ENCODE measurements at regions not wholly inside any gene's neighbourhood (a gene's known extent, or its start where the extent isn't known, plus 50 kb on each side); places are given as distances from the start of the nearest gene placed in this dataset.

DNA sequence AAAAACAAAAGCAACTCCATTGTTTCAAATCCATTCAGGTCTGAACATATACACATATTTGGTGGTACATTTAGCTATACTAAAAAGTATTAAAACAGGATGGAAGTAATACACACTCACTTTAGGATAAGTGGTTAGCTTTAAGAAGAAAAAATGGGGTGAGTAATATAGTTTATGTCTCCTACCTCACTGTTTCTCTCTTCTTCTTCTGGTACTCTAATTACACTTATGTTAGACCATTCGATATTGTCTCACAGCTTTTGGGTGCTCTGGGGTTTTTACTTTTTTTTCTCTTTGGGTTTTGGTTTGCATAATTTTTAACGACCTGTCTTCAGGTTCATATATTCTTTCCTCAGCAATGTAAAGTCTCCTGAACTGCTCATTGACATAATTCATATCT lies 75.4 kb upstream of the AKAP13 start:
- DNase-seq (ENCODE audit: low spot score), result no peak
- no peak overlapping the region for H3K4me3 Mint-ChIP-seq (ENCODE audit: unreplicated experiment)
- no peaks in the 10 kb centered on the region for H3K4me1 Mint-ChIP-seq (ENCODE audit: unreplicated experiment)
- H3K36me3 Mint-ChIP-seq (ENCODE audit: low read depth, unreplicated experiment), result no peaks in the 10 kb centered on the region
- H3K9me3 Mint-ChIP-seq (ENCODE audit: unreplicated experiment), result no peaks in the 10 kb centered on the region
- peaks cover 4% of the 10 kb centered on the region for H3K27me3 Mint-ChIP-seq (ENCODE audit: unreplicated experiment)
- no peak overlapping the region for H3K27ac Mint-ChIP-seq (ENCODE audit: unreplicated experiment)
- no peak for TF ChIP-seq CTCF (IDR thresholded peaks at IDR 0.05; ENCODE audit: unreplicated experiment)

- Mint-ChIP-seq H3K4me3 (ENCODE audit: unreplicated experiment) (no peak overlapping the region), H3K4me1 (ENCODE audit: unreplicated experiment) (no peaks in the 10 kb centered on the region), H3K9me3 (ENCODE audit: unreplicated experiment) (no peaks in the 10 kb centered on the region), H3K27me3 (ENCODE audit: unreplicated experiment) (peaks cover 4% of the 10 kb centered on the region), H3K36me3 (ENCODE audit: low read depth, unreplicated experiment) (no peaks in the 10 kb centered on the region), H3K27ac (ENCODE audit: unreplicated experiment) (no peak overlapping the region)
- no peak for DNase-seq (ENCODE audit: low spot score)
- no peak for TF ChIP-seq CTCF (IDR thresholded peaks at IDR 0.05; ENCODE audit: unreplicated experiment)
Observed at GRCh38 chr15:85306946-85307686, 73.3 kb upstream of the AKAP13 start.

- no peaks in the 10 kb centered on the region for H3K9me3 Mint-ChIP-seq (ENCODE audit: unreplicated experiment)
- no peak for DNase-seq (ENCODE audit: low spot score)
- H3K4me1 Mint-ChIP-seq (ENCODE audit: unreplicated experiment), result peaks cover 1% of the 10 kb centered on the region
- no peak overlapping the region for H3K27ac Mint-ChIP-seq (ENCODE audit: unreplicated experiment)
- H3K36me3 Mint-ChIP-seq (ENCODE audit: low read depth, unreplicated experiment), result no peaks in the 10 kb centered on the region
- no peak overlapping the region for H3K4me3 Mint-ChIP-seq (ENCODE audit: unreplicated experiment)
- peaks cover 4% of the 10 kb centered on the region for H3K27me3 Mint-ChIP-seq (ENCODE audit: unreplicated experiment)
- TF ChIP-seq CTCF (IDR thresholded peaks at IDR 0.05; ENCODE audit: unreplicated experiment), result no peak
Observed at GRCh38 chr15:85307687-85308045, 72.7 kb upstream of the AKAP13 start.

DNA sequence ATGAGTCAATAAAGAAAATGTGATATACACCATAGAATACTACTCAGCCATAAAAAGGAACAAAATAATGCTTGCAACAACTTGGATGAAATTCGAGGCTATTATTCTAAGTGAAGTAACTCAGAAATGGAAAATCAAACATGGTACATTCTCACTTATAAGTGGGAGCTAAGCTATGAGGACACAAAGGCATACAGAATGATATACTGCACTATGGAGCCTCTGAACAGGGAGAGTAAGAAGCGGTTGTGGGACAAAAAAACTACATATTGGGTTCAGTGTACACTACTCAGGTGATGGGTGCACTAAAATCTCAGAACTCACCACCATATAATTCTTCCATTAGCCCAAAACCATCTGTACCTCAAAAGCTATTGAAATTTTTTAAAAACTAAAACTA lies 68.8 kb upstream of the AKAP13 start:
- TF ChIP-seq CTCF (IDR thresholded peaks at IDR 0.05; ENCODE audit: unreplicated experiment), result no peak
- Mint-ChIP-seq H3K36me3 (ENCODE audit: low read depth, unreplicated experiment) (peaks cover 5% of the 10 kb centered on the region), H3K9me3 (ENCODE audit: unreplicated experiment) (no peaks in the 10 kb centered on the region), H3K27ac (ENCODE audit: unreplicated experiment) (no peak overlapping the region), H3K4me3 (ENCODE audit: unreplicated experiment) (no peak overlapping the region), H3K4me1 (ENCODE audit: unreplicated experiment) (peaks cover 3% of the 10 kb centered on the region), H3K27me3 (ENCODE audit: unreplicated experiment) (peaks cover 4% of the 10 kb centered on the region)
- DNase-seq (ENCODE audit: low spot score), result no peak

DNA sequence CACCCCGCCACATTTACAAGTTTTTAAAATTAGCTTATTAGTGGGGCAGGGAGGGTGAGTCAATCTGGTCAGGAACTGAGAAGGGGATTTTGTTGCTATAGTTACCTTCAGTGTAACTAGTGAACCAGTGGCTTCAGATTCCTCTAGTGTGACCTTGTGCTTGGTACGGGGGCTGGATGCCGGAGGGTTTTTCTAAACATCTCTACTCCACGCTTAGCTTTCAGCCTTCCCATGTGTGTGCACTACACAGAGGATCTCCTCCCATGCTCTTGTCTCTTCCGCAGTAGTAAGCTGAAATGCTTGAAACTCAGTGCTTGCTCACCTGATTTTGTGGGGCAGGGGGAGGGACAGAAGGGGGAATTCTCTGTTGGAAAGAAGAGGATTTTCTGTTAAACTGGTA lies 67.9 kb upstream of the AKAP13 start:
- no peak for DNase-seq (ENCODE audit: low spot score)
- Mint-ChIP-seq H3K36me3 (ENCODE audit: low read depth, unreplicated experiment) (peaks cover 5% of the 10 kb centered on the region), H3K27me3 (ENCODE audit: unreplicated experiment) (no peaks in the 10 kb centered on the region), H3K4me3 (ENCODE audit: unreplicated experiment) (no peak overlapping the region), H3K4me1 (ENCODE audit: unreplicated experiment) (peaks cover 3% of the 10 kb centered on the region), H3K27ac (ENCODE audit: unreplicated experiment) (no peak overlapping the region), H3K9me3 (ENCODE audit: unreplicated experiment) (no peaks in the 10 kb centered on the region)
- no peak for TF ChIP-seq CTCF (IDR thresholded peaks at IDR 0.05; ENCODE audit: unreplicated experiment)

Measured in endothelial cell (in vitro differentiated cells).